Panc1 (cell line): ENCODE measurements at regions not wholly inside any gene's neighbourhood (a gene's known extent, or its start where the extent isn't known, plus 50 kb on each side); places are given as distances from the start of the nearest gene placed in this dataset.

Experiments used
- ATAC-seq: fragments of 200-7000 bp; cut with Tn5 transposase; 2 replicates; pipeline ENCODE4 v1.9.1; 2020; ENCODE audit warnings: mild to moderate bottlenecking, moderate library complexity
- BruUV-seq: library from RNA; stranded (reverse); fragments of 400-500 nt; replicated peaks from 2 replicates; lab custom pipeline; 2021; lab: Mats Ljungman, UMichigan
- CTCF ChIA-PET: fragments of 300-600 bp; sonication (Branson Sonifier 250); formaldehyde crosslinking; loops from one replicate; lab custom pipeline; 2022; ENCODE audit warnings: antibody characterized with exemption; lab: Charles Lee
- POLR2A ChIA-PET: fragments of 300-600 bp; sonication (Branson Sonifier 250); formaldehyde crosslinking; loops from one replicate; lab custom pipeline; 2022; ENCODE audit warnings: antibody characterized with exemption; lab: Charles Lee
- DNase-seq: peaks from one replicate; pipeline ENCODE4 v3.0.0-alpha.2; 2010; ENCODE audit warnings: low read depth, low spot score
- H3K27ac ChIP-seq: 2 replicates; pipeline ENCODE4 v1.5.1; 2011; ENCODE audit warnings: mild to moderate bottlenecking, low read length, inconsistent platforms
- H3K27me3 ChIP-seq: fragments of 200-500 bp; sonication (Bioruptor generic); 2 replicates; pipeline ENCODE4 v1.6.0; 2014; ENCODE audit warnings: low read length, inconsistent platforms; ENCODE audit not compliant: control insufficient read depth, insufficient read depth
- H3K36me3 ChIP-seq: fragments of 200-500 bp; sonication (Bioruptor generic); 2 replicates; pipeline ENCODE4 v1.5.1; 2014; ENCODE audit warnings: inconsistent platforms, mild to moderate bottlenecking, low read length, moderate library complexity; ENCODE audit not compliant: control insufficient read depth, insufficient read depth
- H3K4me1 ChIP-seq: 2 replicates; pipeline ENCODE4 v1.5.1; 2011; ENCODE audit warnings: inconsistent platforms, mild to moderate bottlenecking, low read length, moderate library complexity; ENCODE audit not compliant: control insufficient read depth, insufficient read depth
- H3K4me3 ChIP-seq, 2 experiments: 2 replicates each; pipeline ENCODE4 v1.5.1; 2011 to 2012; ENCODE audit warnings: low read depth in 2 of 2, low read length in 2 of 2, mild to moderate bottlenecking in 2 of 2, inconsistent platforms in 1 of 2, moderate library complexity in 1 of 2
- H3K9me3 ChIP-seq: fragments of 200-500 bp; sonication (Bioruptor generic); 2 replicates; pipeline ENCODE4 v1.5.1; 2014; ENCODE audit warnings: low read depth, mild to moderate bottlenecking, inconsistent platforms, low read length, moderate library complexity; ENCODE audit not compliant: control insufficient read depth, insufficient read depth
- CTCF ChIP-seq: fragments of 450-650 bp; IDR thresholded peaks from 2 replicates; pipeline ENCODE4 v1.5.1; 2017; ENCODE audit warnings: mild to moderate bottlenecking
- POLR2AphosphoS5 ChIP-seq: IDR thresholded peaks from 2 replicates; pipeline ENCODE4 v1.6.1; 2012; ENCODE audit warnings: mild to moderate bottlenecking, low read depth, low read length, moderate library complexity
- SIN3A ChIP-seq: IDR thresholded peaks from 2 replicates; pipeline ENCODE4 v1.6.1; 2012; ENCODE audit warnings: low read depth, mild to moderate bottlenecking, low read length, moderate library complexity, borderline replicate concordance; ENCODE audit not compliant: insufficient read depth
- TCF7L2 ChIP-seq: IDR thresholded peaks from 2 replicates; pipeline ENCODE4 v1.6.1; 2011; ENCODE audit warnings: mild to moderate bottlenecking, low read depth, low read length, inconsistent platforms
- in situ Hi-C: cut with HindIII; loops from 2 replicates; pipeline ENCODE4 v1.10.0; 2016; ENCODE audit warnings: low sequenced_read_pairs, low pct_unique_long_range_greater_than_20kb
- intact Hi-C: fragments of 100-400 bp; cut with micrococcal nuclease; formaldehyde crosslinking; loops from one replicate; pipeline ENCODE4 v1.10.0; 2022; ENCODE audit not compliant: unreplicated experiment
- TF ChIP-seq, protein P1 (sequence below), 2 experiments: IDR thresholded peaks; 2 replicates each; pipeline ENCODE4 v1.6.1; 2011 to 2012; ENCODE audit warnings: low read depth in 2 of 2, control low read depth in 1 of 2, low read length in 1 of 2, mild to moderate bottlenecking in 1 of 2, moderate library complexity in 1 of 2; ENCODE audit not compliant: insufficient read depth in 1 of 2

- Histone ChIP-seq H3K27ac (no peak overlapping the region), H3K4me3 (no peak overlapping the region), H3K4me1 (no peaks in the 10 kb centered on the region), H3K9me3 (no peaks in the 10 kb centered on the region), H3K27me3 (no peaks in the 10 kb centered on the region), H3K36me3 (no peaks in the 10 kb centered on the region)
- in situ Hi-C loops: no loop called here
- ChIA-PET CTCF (no interaction called here), POLR2A (no interaction called here)
- intact Hi-C loops: no loop called here
- DNase-seq: no peak
- BruUV-seq: no TSS peak
- ATAC-seq: no peak
- TF ChIP-seq TCF7L2: no peak
- TF ChIP-seq SIN3A: no peak
- TF ChIP-seq, protein P1, sequence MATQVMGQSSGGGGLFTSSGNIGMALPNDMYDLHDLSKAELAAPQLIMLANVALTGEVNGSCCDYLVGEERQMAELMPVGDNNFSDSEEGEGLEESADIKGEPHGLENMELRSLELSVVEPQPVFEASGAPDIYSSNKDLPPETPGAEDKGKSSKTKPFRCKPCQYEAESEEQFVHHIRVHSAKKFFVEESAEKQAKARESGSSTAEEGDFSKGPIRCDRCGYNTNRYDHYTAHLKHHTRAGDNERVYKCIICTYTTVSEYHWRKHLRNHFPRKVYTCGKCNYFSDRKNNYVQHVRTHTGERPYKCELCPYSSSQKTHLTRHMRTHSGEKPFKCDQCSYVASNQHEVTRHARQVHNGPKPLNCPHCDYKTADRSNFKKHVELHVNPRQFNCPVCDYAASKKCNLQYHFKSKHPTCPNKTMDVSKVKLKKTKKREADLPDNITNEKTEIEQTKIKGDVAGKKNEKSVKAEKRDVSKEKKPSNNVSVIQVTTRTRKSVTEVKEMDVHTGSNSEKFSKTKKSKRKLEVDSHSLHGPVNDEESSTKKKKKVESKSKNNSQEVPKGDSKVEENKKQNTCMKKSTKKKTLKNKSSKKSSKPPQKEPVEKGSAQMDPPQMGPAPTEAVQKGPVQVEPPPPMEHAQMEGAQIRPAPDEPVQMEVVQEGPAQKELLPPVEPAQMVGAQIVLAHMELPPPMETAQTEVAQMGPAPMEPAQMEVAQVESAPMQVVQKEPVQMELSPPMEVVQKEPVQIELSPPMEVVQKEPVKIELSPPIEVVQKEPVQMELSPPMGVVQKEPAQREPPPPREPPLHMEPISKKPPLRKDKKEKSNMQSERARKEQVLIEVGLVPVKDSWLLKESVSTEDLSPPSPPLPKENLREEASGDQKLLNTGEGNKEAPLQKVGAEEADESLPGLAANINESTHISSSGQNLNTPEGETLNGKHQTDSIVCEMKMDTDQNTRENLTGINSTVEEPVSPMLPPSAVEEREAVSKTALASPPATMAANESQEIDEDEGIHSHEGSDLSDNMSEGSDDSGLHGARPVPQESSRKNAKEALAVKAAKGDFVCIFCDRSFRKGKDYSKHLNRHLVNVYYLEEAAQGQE (IDR thresholded peaks at IDR 0.05; ENCODE audit: insufficient read depth in 1 of 2, low read depth in 2 of 2, low read length in 1 of 2): no peak
- TF ChIP-seq POLR2AphosphoS5: no peak
- TF ChIP-seq CTCF: no peak
Measured at GRCh38 chr7:12864470-12865046, 177.1 kb downstream of the ARL4A start.

GRCh38 chr7:12865593-12865992 is 178.2 kb downstream of the ARL4A start:
- H3K4me3 ChIP-seq: no peak overlapping the region
- BruUV-seq: no TSS peak
- POLR2A ChIA-PET: interaction anchor here (0.6 kb wide), 1 partner anchor 170 kb away, joined by 3 read pairs; no protein-coding TSS in a partner anchor
- no peaks in the 10 kb centered on the region for H3K9me3 ChIP-seq
- no peak overlapping the region for H3K27ac ChIP-seq
- TF ChIP-seq TCF7L2 (no peak), POLR2AphosphoS5 (no peak), SIN3A (no peak), CTCF (no peak)
- TF ChIP-seq, protein P1 (IDR thresholded peaks at IDR 0.05; ENCODE audit: insufficient read depth in 1 of 2, low read depth in 2 of 2, low read length in 1 of 2): no peak
- intact Hi-C loops (no loop called here), in situ Hi-C loops (no loop called here)
- no peak for ATAC-seq
- no peaks in the 10 kb centered on the region for H3K36me3 ChIP-seq
- CTCF ChIA-PET: no interaction called here
- H3K27me3 ChIP-seq: no peaks in the 10 kb centered on the region
- DNase-seq: no peak
- no peaks in the 10 kb centered on the region for H3K4me1 ChIP-seq
